ENCODE measurements at regions not wholly inside any gene's neighbourhood (a gene's known extent, or its start where the extent isn't known, plus 50 kb on each side); places are given as distances from the start of the nearest gene placed in this dataset.

GRCh38 chr10:130749911-130750310 lies 561.6 kb downstream of the TCERG1L start:
- no peak overlapping the region for H3K4me3 ChIP-seq (ENCODE audit: low read depth, low read length)
- TF ChIP-seq CTCF (conservative IDR thresholded peaks at IDR 0.05; ENCODE audit: low read depth, low read length), result no peak
- DNase-seq (ENCODE audit: low read depth), result no peak

- DNase-seq (ENCODE audit: low read depth), result no peak
- H3K4me3 ChIP-seq (ENCODE audit: low read depth, low read length), result no peak overlapping the region
- TF ChIP-seq CTCF (conservative IDR thresholded peaks at IDR 0.05; ENCODE audit: low read depth, low read length), result no peak
Observed at GRCh38 chr10:130750441-130750840, 561.1 kb downstream of the TCERG1L start.

GRCh38 chr10:130751106-130751840 lies 560.2 kb downstream of the TCERG1L start:
- no peak for DNase-seq (ENCODE audit: low read depth)
- TF ChIP-seq CTCF (conservative IDR thresholded peaks at IDR 0.05; ENCODE audit: low read depth, low read length), result no peak

GRCh38 chr10:130751851-130752250 lies 559.7 kb downstream of the TCERG1L start:
- H3K4me3 ChIP-seq (ENCODE audit: low read depth, low read length), result no peak overlapping the region
- no peak for TF ChIP-seq CTCF (conservative IDR thresholded peaks at IDR 0.05; ENCODE audit: low read depth, low read length)
- DNase-seq (ENCODE audit: low read depth), result peak; percentile 37

More at GRCh38 chr10:130751106-130751840, 560.2 kb downstream of the TCERG1L start:
- no peak overlapping the region for H3K4me3 ChIP-seq (ENCODE audit: low read depth, low read length)

- no peak for DNase-seq (ENCODE audit: low read depth)
- no peak overlapping the region for H3K4me3 ChIP-seq (ENCODE audit: low read depth, low read length)
- TF ChIP-seq CTCF (conservative IDR thresholded peaks at IDR 0.05; ENCODE audit: low read depth, low read length), result no peak
Observed at GRCh38 chr10:130756651-130757050, 554.9 kb downstream of the TCERG1L start.

- TF ChIP-seq CTCF (conservative IDR thresholded peaks at IDR 0.05; ENCODE audit: low read depth, low read length), result no peak
- DNase-seq (ENCODE audit: low read depth), result no peak
- H3K4me3 ChIP-seq (ENCODE audit: low read depth, low read length), result no peak overlapping the region
Observed at GRCh38 chr10:130757271-130757670, 554.2 kb downstream of the TCERG1L start.

Data from epithelial cell of proximal tubule (primary cell).